ENCODE measurements at regions not wholly inside any gene's neighbourhood (a gene's known extent, or its start where the extent isn't known, plus 50 kb on each side); places are given as distances from the start of the nearest gene placed in this dataset.
A peak's percentile ranks its signal among the peaks of the same experiment; 100 is the strongest.
"Not testable (repeated sequence)": the region's sequence is repeated elsewhere in the genome, so short reads cannot be mapped to it uniquely, and the experiment has no call there.

- Histone ChIP-seq H3K9me3 (ENCODE audit: control insufficient read depth in 2 of 3, insufficient read depth in 1 of 3, low read length in 3 of 3) (no peaks in the 10 kb centered on the region), H3K9ac (ENCODE audit: low read length in 3 of 3) (no peak overlapping the region), H3K4me3 (ENCODE audit: low read length in 3 of 3) (no peak overlapping the region), H3K4me1 (ENCODE audit: control insufficient read depth in 2 of 3, insufficient read depth in 2 of 3, low read depth in 1 of 3, low read length in 3 of 3) (peaks cover 0 to 14% (median 2%) of the 10 kb centered on the region in 3 donors), H3K27me3 (ENCODE audit: control insufficient read depth, insufficient read depth, low read length) (no peaks in the 10 kb centered on the region), H3K27ac (ENCODE audit: low read depth in 2 of 2, low read length in 2 of 2) (no peak overlapping the region), H3K36me3 (ENCODE audit: control insufficient read depth in 2 of 3, insufficient read depth in 3 of 3, low read length in 3 of 3) (no peaks in the 10 kb centered on the region)
- FAIRE-seq (no peak), DNase-seq (peak in 1 of 5 donors; percentile 13)
- intact Hi-C loops (cut with DNase I): no loop called here
- no peak for TF ChIP-seq CTCF (IDR thresholded peaks at IDR 0.05; ENCODE audit: borderline replicate concordance, extremely low read depth, insufficient read depth)
Measured at GRCh38 chr5:96198356-96199058, 234.5 kb downstream of the PCSK1 start.

GRCh38 chr5:96197767-96198166 is 235.3 kb downstream of the PCSK1 start:
- intact Hi-C loops (cut with DNase I); H3K4me3 ChIP-seq (ENCODE audit: low read length in 3 of 3); H3K9ac ChIP-seq (ENCODE audit: low read length in 3 of 3); H3K27me3 ChIP-seq (ENCODE audit: control insufficient read depth, insufficient read depth, low read length); H3K27ac ChIP-seq (ENCODE audit: low read depth in 2 of 2, low read length in 2 of 2); H3K9me3 ChIP-seq (ENCODE audit: control insufficient read depth in 2 of 3, insufficient read depth in 1 of 3, low read length in 3 of 3); DNase-seq; H3K36me3 ChIP-seq (ENCODE audit: control insufficient read depth in 2 of 3, insufficient read depth in 3 of 3, low read length in 3 of 3); FAIRE-seq: not testable (repeated sequence)
- peaks cover 0 to 14% (median 2%) of the 10 kb centered on the region in 3 donors for H3K4me1 ChIP-seq (ENCODE audit: control insufficient read depth in 2 of 3, insufficient read depth in 2 of 3, low read depth in 1 of 3, low read length in 3 of 3)

GRCh38 chr5:96197347-96197746 is 235.7 kb upstream of the ELL2 start:
- no peaks in the 10 kb centered on the region for H3K36me3 ChIP-seq (ENCODE audit: control insufficient read depth in 2 of 3, insufficient read depth in 3 of 3, low read length in 3 of 3)
- no peak for FAIRE-seq

GRCh38 chr5:96196890-96197289 is 235.2 kb upstream of the ELL2 start:
- Histone ChIP-seq H3K36me3 (ENCODE audit: control insufficient read depth in 2 of 3, insufficient read depth in 3 of 3, low read length in 3 of 3) (no peaks in the 10 kb centered on the region), H3K4me1 (ENCODE audit: control insufficient read depth in 2 of 3, insufficient read depth in 2 of 3, low read depth in 1 of 3, low read length in 3 of 3) (peaks cover 0 to 14% (median 2%) of the 10 kb centered on the region in 3 donors), H3K27ac (ENCODE audit: low read depth in 2 of 2, low read length in 2 of 2) (no peak overlapping the region), H3K27me3 (ENCODE audit: control insufficient read depth, insufficient read depth, low read length) (no peaks in the 10 kb centered on the region), H3K9me3 (ENCODE audit: control insufficient read depth in 2 of 3, insufficient read depth in 1 of 3, low read length in 3 of 3) (no peaks in the 10 kb centered on the region), H3K9ac (ENCODE audit: low read length in 3 of 3) (no peak overlapping the region), H3K4me3 (ENCODE audit: low read length in 3 of 3) (no peak overlapping the region)
- TF ChIP-seq CTCF (IDR thresholded peaks at IDR 0.05; ENCODE audit: borderline replicate concordance, extremely low read depth, insufficient read depth): no peak
- DNase-seq (no peak), FAIRE-seq (no peak)
- intact Hi-C loops (cut with DNase I): no loop called here

More at GRCh38 chr5:96197347-96197746, 235.7 kb upstream of the ELL2 start:
- no peak for TF ChIP-seq CTCF (IDR thresholded peaks at IDR 0.05; ENCODE audit: borderline replicate concordance, extremely low read depth, insufficient read depth)
- Histone ChIP-seq H3K9ac (ENCODE audit: low read length in 3 of 3) (no peak overlapping the region), H3K4me1 (ENCODE audit: control insufficient read depth in 2 of 3, insufficient read depth in 2 of 3, low read depth in 1 of 3, low read length in 3 of 3) (peaks cover 0 to 14% (median 2%) of the 10 kb centered on the region in 3 donors), H3K4me3 (ENCODE audit: low read length in 3 of 3) (no peak overlapping the region), H3K27me3 (ENCODE audit: control insufficient read depth, insufficient read depth, low read length) (no peaks in the 10 kb centered on the region), H3K27ac (ENCODE audit: low read depth in 2 of 2, low read length in 2 of 2) (no peak overlapping the region), H3K9me3 (ENCODE audit: control insufficient read depth in 2 of 3, insufficient read depth in 1 of 3, low read length in 3 of 3) (no peaks in the 10 kb centered on the region)
- no peak for DNase-seq
- intact Hi-C loops (cut with DNase I): no loop called here
